ENCODE measurements at regions not wholly inside any gene's neighbourhood (a gene's known extent, or its start where the extent isn't known, plus 50 kb on each side); places are given as distances from the start of the nearest gene placed in this dataset.

DNA sequence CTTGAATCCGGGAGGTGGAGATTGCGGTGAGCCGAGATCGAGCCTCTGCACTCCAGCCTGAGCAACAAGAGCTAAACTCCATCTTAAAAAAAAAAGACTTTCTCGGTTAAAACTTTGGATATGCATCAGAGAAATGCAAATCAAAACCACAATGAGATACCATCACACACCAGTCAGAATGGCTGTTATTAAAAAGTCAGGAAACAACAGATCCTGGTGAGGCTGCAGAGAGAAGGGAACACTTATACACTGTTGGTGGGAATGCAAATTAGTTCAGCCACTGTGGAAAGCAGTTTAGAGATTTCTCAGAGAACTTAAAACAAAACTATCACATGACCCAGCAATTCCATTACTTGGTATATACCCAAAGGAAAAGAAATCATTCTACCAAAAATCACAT, 619.4 kb upstream of the KIRREL3 start:
- H3K9me3 Mint-ChIP-seq = no peaks in the 10 kb centered on the region
- intact Hi-C loops (cut with micrococcal nuclease) = no loop called here
- H3K4me3 Mint-ChIP-seq = no peak overlapping the region
- ChIA-PET CTCF (no interaction called here), POLR2A (no interaction called here)
- no peaks in the 10 kb centered on the region for H3K4me1 Mint-ChIP-seq (ENCODE audit: low read depth)
- ATAC-seq (no peak), DNase-seq (no peak)
- no peak overlapping the region for H3K27ac Mint-ChIP-seq
- TF ChIP-seq, protein P1, sequence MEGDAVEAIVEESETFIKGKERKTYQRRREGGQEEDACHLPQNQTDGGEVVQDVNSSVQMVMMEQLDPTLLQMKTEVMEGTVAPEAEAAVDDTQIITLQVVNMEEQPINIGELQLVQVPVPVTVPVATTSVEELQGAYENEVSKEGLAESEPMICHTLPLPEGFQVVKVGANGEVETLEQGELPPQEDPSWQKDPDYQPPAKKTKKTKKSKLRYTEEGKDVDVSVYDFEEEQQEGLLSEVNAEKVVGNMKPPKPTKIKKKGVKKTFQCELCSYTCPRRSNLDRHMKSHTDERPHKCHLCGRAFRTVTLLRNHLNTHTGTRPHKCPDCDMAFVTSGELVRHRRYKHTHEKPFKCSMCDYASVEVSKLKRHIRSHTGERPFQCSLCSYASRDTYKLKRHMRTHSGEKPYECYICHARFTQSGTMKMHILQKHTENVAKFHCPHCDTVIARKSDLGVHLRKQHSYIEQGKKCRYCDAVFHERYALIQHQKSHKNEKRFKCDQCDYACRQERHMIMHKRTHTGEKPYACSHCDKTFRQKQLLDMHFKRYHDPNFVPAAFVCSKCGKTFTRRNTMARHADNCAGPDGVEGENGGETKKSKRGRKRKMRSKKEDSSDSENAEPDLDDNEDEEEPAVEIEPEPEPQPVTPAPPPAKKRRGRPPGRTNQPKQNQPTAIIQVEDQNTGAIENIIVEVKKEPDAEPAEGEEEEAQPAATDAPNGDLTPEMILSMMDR (IDR thresholded peaks at IDR 0.05) = no peak
- no peaks in the 10 kb centered on the region for H3K27me3 Mint-ChIP-seq
- no peaks in the 10 kb centered on the region for H3K36me3 Mint-ChIP-seq (ENCODE audit: low read depth)

DNA sequence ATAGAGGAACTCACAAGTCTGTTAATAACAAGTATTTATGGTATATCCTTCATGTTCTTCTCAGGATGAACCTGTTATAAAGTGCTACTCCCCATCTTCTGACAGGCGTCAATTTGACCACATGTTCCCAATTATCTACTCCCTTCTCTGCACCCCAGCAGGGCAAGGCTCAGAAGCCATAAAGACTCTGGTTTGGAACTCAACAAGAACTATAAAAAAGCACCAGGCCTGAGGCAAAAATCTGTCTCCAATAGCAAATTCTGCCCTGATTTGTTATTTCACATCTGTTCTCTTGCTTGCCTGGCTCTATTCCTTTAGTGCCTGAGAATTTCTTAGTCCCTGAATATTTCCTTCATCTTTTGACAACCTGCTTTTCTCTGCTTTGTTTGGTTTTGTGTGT, 618.2 kb upstream of the KIRREL3 start:
- no peak for DNase-seq
- intact Hi-C loops (cut with micrococcal nuclease) = no loop called here
- no peaks in the 10 kb centered on the region for H3K9me3 Mint-ChIP-seq
- H3K27me3 Mint-ChIP-seq = no peaks in the 10 kb centered on the region
- TF ChIP-seq, protein P1 (IDR thresholded peaks at IDR 0.05) = no peak
- H3K27ac Mint-ChIP-seq = no peak overlapping the region
- ATAC-seq = no peak
- ChIA-PET POLR2A (no interaction called here), CTCF (no interaction called here)
- H3K36me3 Mint-ChIP-seq (ENCODE audit: low read depth) = no peaks in the 10 kb centered on the region
- H3K4me3 Mint-ChIP-seq = no peak overlapping the region
- H3K4me1 Mint-ChIP-seq (ENCODE audit: low read depth) = no peaks in the 10 kb centered on the region

DNA sequence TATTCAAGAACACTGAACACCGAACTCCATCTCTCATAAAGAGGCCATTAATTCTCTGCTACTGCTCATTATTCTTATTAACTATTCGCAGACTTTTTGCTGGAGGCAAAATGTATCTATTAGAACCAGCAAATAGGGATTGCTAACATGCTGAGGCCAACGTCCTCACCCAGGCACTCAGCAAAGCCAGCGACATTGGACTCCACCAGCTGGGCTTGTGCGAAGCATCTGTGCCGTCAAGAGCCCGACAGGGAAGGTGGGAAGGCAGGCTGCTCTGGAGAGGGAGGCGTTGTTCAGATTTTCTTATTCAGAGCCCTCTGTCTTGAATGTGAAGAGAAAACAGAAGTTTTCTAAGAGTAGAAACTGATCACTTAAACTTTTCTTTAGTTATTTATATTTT, 615.6 kb upstream of the KIRREL3 start:
- ChIA-PET CTCF (no interaction called here), POLR2A (no interaction called here)
- TF ChIP-seq, protein P1 (IDR thresholded peaks at IDR 0.05) = no peak
- no peak for ATAC-seq
- Mint-ChIP-seq H3K27ac (no peak overlapping the region), H3K36me3 (ENCODE audit: low read depth) (no peaks in the 10 kb centered on the region), H3K9me3 (no peaks in the 10 kb centered on the region), H3K27me3 (no peaks in the 10 kb centered on the region), H3K4me1 (ENCODE audit: low read depth) (no peaks in the 10 kb centered on the region), H3K4me3 (no peak overlapping the region)
- intact Hi-C loops (cut with micrococcal nuclease) = no loop called here
- DNase-seq = no peak

DNA sequence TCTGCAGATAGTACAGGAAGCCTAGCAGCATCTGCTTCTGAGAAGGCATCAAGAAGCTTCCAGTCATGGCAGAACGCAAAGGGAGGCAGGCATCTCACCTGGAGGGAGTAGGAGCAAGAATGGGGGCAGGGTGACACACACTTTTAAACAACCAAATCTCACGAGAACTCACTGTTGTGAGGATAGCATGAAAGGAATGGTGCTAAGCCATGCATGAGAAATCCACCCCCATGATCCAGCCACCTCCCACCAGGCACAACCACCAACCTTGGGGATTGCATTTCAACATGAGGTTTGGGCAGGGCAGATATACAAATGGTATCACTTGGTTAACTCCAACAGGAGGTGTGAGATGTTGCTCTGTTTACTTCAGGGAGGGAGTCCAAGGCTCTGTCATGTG, 612.0 kb upstream of the KIRREL3 start:
- ChIA-PET CTCF (no interaction called here), POLR2A (no interaction called here)
- TF ChIP-seq, protein P1 (IDR thresholded peaks at IDR 0.05) = no peak
- H3K9me3 Mint-ChIP-seq = no peaks in the 10 kb centered on the region
- no peaks in the 10 kb centered on the region for H3K27me3 Mint-ChIP-seq
- H3K4me1 Mint-ChIP-seq (ENCODE audit: low read depth) = no peaks in the 10 kb centered on the region
- H3K36me3 Mint-ChIP-seq (ENCODE audit: low read depth) = no peaks in the 10 kb centered on the region
- no peak overlapping the region for H3K4me3 Mint-ChIP-seq
- H3K27ac Mint-ChIP-seq = no peak overlapping the region
- no peak for ATAC-seq
- DNase-seq = no peak
- intact Hi-C loops (cut with micrococcal nuclease) = no loop called here

DNA sequence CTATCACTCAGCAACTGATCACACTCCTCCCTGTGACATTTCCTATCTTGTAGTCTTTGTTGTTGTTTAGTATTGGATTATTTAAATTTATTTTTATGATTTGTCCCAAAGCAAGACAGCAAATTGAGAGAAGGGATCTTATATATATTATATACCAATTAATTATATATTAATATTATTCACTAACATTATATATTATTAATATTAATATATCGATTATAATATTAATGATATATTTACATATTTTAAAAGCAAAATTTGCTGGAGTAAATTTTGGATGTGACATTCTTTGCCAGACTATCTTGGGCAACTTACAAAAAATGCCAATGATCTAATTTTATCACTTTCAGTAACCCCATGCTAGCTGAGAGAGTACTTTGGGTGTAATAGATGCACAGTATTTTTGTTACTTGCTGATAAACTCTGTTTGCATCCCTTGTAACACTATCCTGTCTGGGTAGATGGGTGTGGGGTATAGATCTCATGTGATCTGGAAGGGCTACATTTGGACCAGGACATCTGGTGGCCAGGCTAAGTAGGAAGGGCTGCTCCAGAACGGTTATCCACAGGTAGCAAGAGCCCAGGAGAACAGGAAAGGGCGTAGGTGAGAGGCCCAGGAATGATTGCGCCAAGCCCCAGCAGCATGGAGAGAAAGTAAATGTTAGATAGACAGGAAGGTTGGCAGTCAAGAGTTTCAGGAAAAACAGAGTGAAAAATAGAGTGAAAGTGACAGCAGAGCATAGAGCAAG, 608.6 kb upstream of the KIRREL3 start:
- DNase-seq (no peak), ATAC-seq (no peak)
- TF ChIP-seq, protein P1 (IDR thresholded peaks at IDR 0.05) = no peak
- intact Hi-C loops (cut with micrococcal nuclease) = no loop called here
- H3K27me3 Mint-ChIP-seq = no peaks in the 10 kb centered on the region
- H3K27ac Mint-ChIP-seq = no peak overlapping the region
- H3K9me3 Mint-ChIP-seq = no peaks in the 10 kb centered on the region
- H3K4me3 Mint-ChIP-seq = no peak overlapping the region
- no peaks in the 10 kb centered on the region for H3K36me3 Mint-ChIP-seq (ENCODE audit: low read depth)
- ChIA-PET CTCF (no interaction called here), POLR2A (no interaction called here)
- H3K4me1 Mint-ChIP-seq (ENCODE audit: low read depth) = no peaks in the 10 kb centered on the region
